ENCODE measurements at regions not wholly inside any gene's neighbourhood (a gene's known extent, or its start where the extent isn't known, plus 50 kb on each side); places are given as distances from the start of the nearest gene placed in this dataset.
"Not testable (repeated sequence)": the region's sequence is repeated elsewhere in the genome, so short reads cannot be mapped to it uniquely, and the experiment has no call there.

DNA sequence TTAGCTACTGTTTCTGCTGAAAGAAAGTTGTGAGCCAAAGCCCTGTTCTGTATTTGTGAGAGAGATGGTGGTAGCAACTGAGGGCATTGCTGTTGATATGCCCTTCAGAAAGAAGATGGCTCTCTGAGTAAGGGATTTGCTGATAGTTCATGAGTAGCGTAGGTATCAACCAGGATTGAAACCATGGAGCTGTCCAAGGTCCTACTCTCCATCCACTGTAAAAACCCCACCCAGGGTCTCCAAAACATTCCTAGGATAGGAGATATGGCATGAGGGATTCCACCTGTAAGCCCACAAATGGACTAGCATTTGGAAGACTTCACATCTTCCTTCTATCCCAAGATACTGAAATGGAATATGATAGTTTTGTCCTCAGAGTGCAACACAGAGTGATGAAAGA lies 277.1 kb upstream of the PRKX start:
- TF ChIP-seq, protein P1, sequence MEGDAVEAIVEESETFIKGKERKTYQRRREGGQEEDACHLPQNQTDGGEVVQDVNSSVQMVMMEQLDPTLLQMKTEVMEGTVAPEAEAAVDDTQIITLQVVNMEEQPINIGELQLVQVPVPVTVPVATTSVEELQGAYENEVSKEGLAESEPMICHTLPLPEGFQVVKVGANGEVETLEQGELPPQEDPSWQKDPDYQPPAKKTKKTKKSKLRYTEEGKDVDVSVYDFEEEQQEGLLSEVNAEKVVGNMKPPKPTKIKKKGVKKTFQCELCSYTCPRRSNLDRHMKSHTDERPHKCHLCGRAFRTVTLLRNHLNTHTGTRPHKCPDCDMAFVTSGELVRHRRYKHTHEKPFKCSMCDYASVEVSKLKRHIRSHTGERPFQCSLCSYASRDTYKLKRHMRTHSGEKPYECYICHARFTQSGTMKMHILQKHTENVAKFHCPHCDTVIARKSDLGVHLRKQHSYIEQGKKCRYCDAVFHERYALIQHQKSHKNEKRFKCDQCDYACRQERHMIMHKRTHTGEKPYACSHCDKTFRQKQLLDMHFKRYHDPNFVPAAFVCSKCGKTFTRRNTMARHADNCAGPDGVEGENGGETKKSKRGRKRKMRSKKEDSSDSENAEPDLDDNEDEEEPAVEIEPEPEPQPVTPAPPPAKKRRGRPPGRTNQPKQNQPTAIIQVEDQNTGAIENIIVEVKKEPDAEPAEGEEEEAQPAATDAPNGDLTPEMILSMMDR (IDR thresholded peaks at IDR 0.05; ENCODE audit: low read depth, low read length) = no peak
- no peak overlapping the region for H3K4me3 ChIP-seq
- peaks cover 4% of the 10 kb centered on the region for H3K9me3 ChIP-seq (ENCODE audit: low read depth)
- no peaks in the 10 kb centered on the region for H3K4me1 ChIP-seq (ENCODE audit: low read depth)
- no peaks in the 10 kb centered on the region for H3K27me3 ChIP-seq
- DNase-seq (ENCODE audit: low read depth in 1 of 2, low spot score in 1 of 2) = peak in 1 of 2 donors; percentile 40
- H3K27ac ChIP-seq = no peak overlapping the region
- no peaks in the 10 kb centered on the region for H3K36me3 ChIP-seq

- not testable (repeated sequence) for H3K27ac ChIP-seq; H3K4me1 ChIP-seq (ENCODE audit: low read depth); H3K4me3 ChIP-seq; H3K36me3 ChIP-seq; H3K9me3 ChIP-seq (ENCODE audit: low read depth); H3K27me3 ChIP-seq; DNase-seq (ENCODE audit: low read depth in 1 of 2, low spot score in 1 of 2)
Measured at GRCh38 chrX:3972104-3972858, 258.8 kb upstream of the PRKX start.

DNA sequence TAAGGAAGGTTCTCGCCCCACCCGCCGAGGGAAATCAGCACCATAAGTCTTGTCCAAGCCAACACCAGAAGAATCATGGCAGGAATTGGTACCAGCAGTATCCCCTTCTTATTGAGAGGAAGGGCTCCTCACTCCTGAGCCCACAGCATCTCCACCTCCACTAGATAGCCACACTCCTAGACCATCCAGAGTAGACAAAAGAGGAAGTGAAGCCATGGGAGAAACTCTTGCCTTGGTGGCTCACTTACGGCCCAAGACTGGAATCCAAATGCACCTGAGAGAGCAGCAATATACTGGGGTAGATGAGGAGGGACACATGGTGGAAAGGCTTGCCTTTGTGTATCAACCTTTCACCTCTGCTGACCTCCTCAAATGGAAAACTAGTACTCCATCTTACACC lies 255.3 kb upstream of the PRKX start:
- DNase-seq (ENCODE audit: low read depth in 1 of 2, low spot score in 1 of 2) = no peak
- Histone ChIP-seq H3K9me3 (ENCODE audit: low read depth) (no peaks in the 10 kb centered on the region), H3K27ac (no peak overlapping the region), H3K36me3 (no peaks in the 10 kb centered on the region), H3K27me3 (no peaks in the 10 kb centered on the region), H3K4me1 (ENCODE audit: low read depth) (no peaks in the 10 kb centered on the region), H3K4me3 (no peak overlapping the region)
- TF ChIP-seq, protein P1 (IDR thresholded peaks at IDR 0.05; ENCODE audit: low read depth, low read length) = no peak

DNA sequence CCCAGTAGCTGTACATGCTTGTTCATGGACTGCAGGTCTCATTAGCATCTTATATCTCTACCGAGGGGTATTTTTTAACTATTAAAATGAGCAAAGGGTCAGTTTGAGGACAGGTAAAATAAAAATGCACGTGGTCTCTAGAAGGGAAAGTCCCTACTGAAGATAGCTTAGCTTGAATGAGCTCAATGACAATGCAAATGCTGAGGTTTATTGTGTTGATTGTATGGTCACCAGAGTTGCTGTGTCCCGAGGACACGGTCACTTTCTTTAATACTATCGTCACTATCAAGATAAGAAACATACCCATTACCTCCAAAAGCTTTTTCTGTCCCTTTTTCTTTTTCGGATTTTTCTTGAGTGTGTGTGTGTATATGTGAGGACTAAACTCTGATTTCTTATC lies 250.5 kb upstream of the PRKX start:
- no peaks in the 10 kb centered on the region for H3K9me3 ChIP-seq (ENCODE audit: low read depth)
- H3K27ac ChIP-seq = no peak overlapping the region
- TF ChIP-seq, protein P1 (IDR thresholded peaks at IDR 0.05; ENCODE audit: low read depth, low read length) = no peak
- no peak overlapping the region for H3K4me3 ChIP-seq
- no peak for DNase-seq (ENCODE audit: low read depth in 1 of 2, low spot score in 1 of 2)
- no peaks in the 10 kb centered on the region for H3K27me3 ChIP-seq
- H3K36me3 ChIP-seq = no peaks in the 10 kb centered on the region
- H3K4me1 ChIP-seq (ENCODE audit: low read depth) = peaks cover 5% of the 10 kb centered on the region

- H3K36me3 ChIP-seq = no peaks in the 10 kb centered on the region
- H3K4me1 ChIP-seq (ENCODE audit: low read depth) = peaks cover 5% of the 10 kb centered on the region
- H3K27me3 ChIP-seq = no peaks in the 10 kb centered on the region
- peak; percentile 13 to 45 for DNase-seq (ENCODE audit: low read depth in 1 of 2, low spot score in 1 of 2)
- H3K27ac ChIP-seq = no peak overlapping the region
- peak overlapping the region; percentile 21 for H3K4me3 ChIP-seq
- TF ChIP-seq, protein P1 (IDR thresholded peaks at IDR 0.05; ENCODE audit: low read depth, low read length) = peak; percentile 49
- H3K9me3 ChIP-seq (ENCODE audit: low read depth) = no peaks in the 10 kb centered on the region
Measured at GRCh38 chrX:3962511-3963311, 249.3 kb upstream of the PRKX start.

GRCh38 chrX:3960952-3961351 lies 247.5 kb upstream of the PRKX start:
- peaks cover 5% of the 10 kb centered on the region for H3K4me1 ChIP-seq (ENCODE audit: low read depth)
- no peak overlapping the region for H3K27ac ChIP-seq
- H3K4me3 ChIP-seq = no peak overlapping the region
- no peaks in the 10 kb centered on the region for H3K9me3 ChIP-seq (ENCODE audit: low read depth)
- TF ChIP-seq, protein P1 (IDR thresholded peaks at IDR 0.05; ENCODE audit: low read depth, low read length) = no peak
- no peaks in the 10 kb centered on the region for H3K36me3 ChIP-seq
- H3K27me3 ChIP-seq = no peaks in the 10 kb centered on the region
- no peak for DNase-seq (ENCODE audit: low read depth in 1 of 2, low spot score in 1 of 2)

Data from cardiac muscle cell (in vitro differentiated cells and primary cell).